ENCODE measurements at regions not wholly inside any gene's neighbourhood (a gene's known extent, or its start where the extent isn't known, plus 50 kb on each side); places are given as distances from the start of the nearest gene placed in this dataset.
"Not testable (repeated sequence)": the region's sequence is repeated elsewhere in the genome, so short reads cannot be mapped to it uniquely, and the experiment has no call there.

DNA sequence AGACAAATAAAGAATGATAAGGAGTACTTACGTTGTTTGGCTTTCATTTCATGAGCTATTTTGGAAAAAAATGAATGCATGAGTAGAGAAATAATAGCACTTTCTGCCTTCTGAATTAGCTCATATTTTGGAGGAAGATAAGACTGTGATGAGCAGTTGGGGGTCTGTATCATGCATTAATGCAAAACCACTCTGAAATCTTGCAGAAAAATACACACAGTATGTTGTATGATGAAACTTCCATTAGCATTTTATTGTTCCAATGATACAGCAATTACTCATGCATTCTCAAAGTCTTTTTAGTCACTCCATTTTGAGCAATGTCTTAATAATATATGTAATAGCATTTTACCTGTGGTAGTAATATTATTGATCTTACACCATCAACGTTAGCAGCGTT lies 571.0 kb downstream of the CDH8 start:
- H3K4me3 ChIP-seq (ENCODE audit: low read depth, low read length), result no peak overlapping the region
- DNase-seq (ENCODE audit: low read depth), result no peak
- no peak for TF ChIP-seq CTCF (IDR thresholded peaks at IDR 0.05; ENCODE audit: insufficient read depth, low read length)

- H3K4me3 ChIP-seq (ENCODE audit: low read depth, low read length), result no peak overlapping the region
- no peak for TF ChIP-seq CTCF (IDR thresholded peaks at IDR 0.05; ENCODE audit: insufficient read depth, low read length)
- no peak for DNase-seq (ENCODE audit: low read depth)
Observed at GRCh38 chr16:61460020-61460419, 576.2 kb downstream of the CDH8 start.

GRCh38 chr16:61435346-61435745 lies 600.9 kb downstream of the CDH8 start:
- no peak for TF ChIP-seq CTCF (IDR thresholded peaks at IDR 0.05; ENCODE audit: insufficient read depth, low read length)
- no peak overlapping the region for H3K4me3 ChIP-seq (ENCODE audit: low read depth, low read length)
- DNase-seq (ENCODE audit: low read depth), result no peak

GRCh38 chr16:61432421-61432820 lies 603.8 kb downstream of the CDH8 start:
- DNase-seq (ENCODE audit: low read depth), result no peak
- TF ChIP-seq CTCF (IDR thresholded peaks at IDR 0.05; ENCODE audit: insufficient read depth, low read length), result no peak
- H3K4me3 ChIP-seq (ENCODE audit: low read depth, low read length), result no peak overlapping the region

- no peak for DNase-seq (ENCODE audit: low read depth)
- TF ChIP-seq CTCF (IDR thresholded peaks at IDR 0.05; ENCODE audit: insufficient read depth, low read length), result no peak
Observed at GRCh38 chr16:61421111-61421510, 615.1 kb downstream of the CDH8 start.

GRCh38 chr16:61419791-61420190 lies 616.4 kb downstream of the CDH8 start:
- no peak for DNase-seq (ENCODE audit: low read depth)
- TF ChIP-seq CTCF (IDR thresholded peaks at IDR 0.05; ENCODE audit: insufficient read depth, low read length), result no peak
- no peak overlapping the region for H3K4me3 ChIP-seq (ENCODE audit: low read depth, low read length)

More at GRCh38 chr16:61421111-61421510, 615.1 kb downstream of the CDH8 start:
- H3K4me3 ChIP-seq (ENCODE audit: low read depth, low read length), result no peak overlapping the region

GRCh38 chr16:61418802-61419201 lies 617.4 kb downstream of the CDH8 start:
- DNase-seq (ENCODE audit: low read depth), result not testable (repeated sequence)

More at GRCh38 chr16:61418802-61419201, 617.4 kb downstream of the CDH8 start:
- H3K4me3 ChIP-seq (ENCODE audit: low read depth, low read length), result not testable (repeated sequence)
